ENCODE measurements at regions not wholly inside any gene's neighbourhood (a gene's known extent, or its start where the extent isn't known, plus 50 kb on each side); places are given as distances from the start of the nearest gene placed in this dataset.

- no peaks in the 10 kb centered on the region for H3K9me3 ChIP-seq (ENCODE audit: low read length)
- ChIA-PET POLR2A (no interaction called here), CTCF (interaction anchor here (0.8 kb wide), 1 partner anchor 26 kb away, joined by 4 read pairs; no protein-coding TSS in a partner anchor)
- H3K9me3 Mint-ChIP-seq: peaks cover 0 to 5% (median 3%) of the 10 kb centered on the region in 5 donors
- no peak overlapping the region for H3K4me3 Mint-ChIP-seq
- no peaks in the 10 kb centered on the region for H3K4me1 ChIP-seq (ENCODE audit: insufficient read depth, low read length)
- no peak for DNase-seq
- H3K27me3 ChIP-seq (ENCODE audit: insufficient read depth, low read length, poor library complexity, severe bottlenecking): no peaks in the 10 kb centered on the region
- peaks cover 5 to 24% of the 10 kb centered on the region in 2 donors for H3K27me3 Mint-ChIP-seq
- no peak overlapping the region for H3K27ac Mint-ChIP-seq
- no peaks in the 10 kb centered on the region for H3K36me3 Mint-ChIP-seq
- H3K27ac ChIP-seq (ENCODE audit: low read depth, low read length): no peak overlapping the region
- H3K4me1 Mint-ChIP-seq: no peaks in the 10 kb centered on the region
- H3K36me3 ChIP-seq (ENCODE audit: insufficient read depth, low read length): no peaks in the 10 kb centered on the region
- no peak overlapping the region for H3K4me3 ChIP-seq (ENCODE audit: low read length)
Measured at GRCh38 chr5:163381832-163382231, 55.6 kb upstream of the CCNG1 start.

GRCh38 chr5:163383754-163384153 is 53.6 kb upstream of the CCNG1 start:
- Mint-ChIP-seq H3K27me3 (peaks cover 7 to 23% of the 10 kb centered on the region in 2 donors), H3K9me3 (peaks cover 0 to 5% (median 3%) of the 10 kb centered on the region in 5 donors), H3K27ac (no peak overlapping the region), H3K4me3 (no peak overlapping the region), H3K36me3 (no peaks in the 10 kb centered on the region), H3K4me1 (no peaks in the 10 kb centered on the region)
- H3K36me3 ChIP-seq (ENCODE audit: insufficient read depth, low read length): no peaks in the 10 kb centered on the region
- H3K4me3 ChIP-seq (ENCODE audit: low read length): no peak overlapping the region
- DNase-seq: no peak
- H3K27ac ChIP-seq (ENCODE audit: low read depth, low read length): no peak overlapping the region
- no peaks in the 10 kb centered on the region for H3K4me1 ChIP-seq (ENCODE audit: insufficient read depth, low read length)
- ChIA-PET POLR2A (no interaction called here), CTCF (no interaction called here)
- no peaks in the 10 kb centered on the region for H3K9me3 ChIP-seq (ENCODE audit: low read length)
- H3K27me3 ChIP-seq (ENCODE audit: insufficient read depth, low read length, poor library complexity, severe bottlenecking): no peaks in the 10 kb centered on the region

- Mint-ChIP-seq H3K27me3 (peaks cover 7 to 26% of the 10 kb centered on the region in 2 donors), H3K4me1 (no peaks in the 10 kb centered on the region), H3K4me3 (no peak overlapping the region), H3K27ac (no peak overlapping the region), H3K36me3 (no peaks in the 10 kb centered on the region), H3K9me3 (peaks cover 0 to 5% (median 2%) of the 10 kb centered on the region in 5 donors)
- ChIA-PET POLR2A (no interaction called here), CTCF (no interaction called here)
- no peaks in the 10 kb centered on the region for H3K36me3 ChIP-seq (ENCODE audit: insufficient read depth, low read length)
- H3K4me3 ChIP-seq (ENCODE audit: low read length): no peak overlapping the region
- DNase-seq: no peak
- no peaks in the 10 kb centered on the region for H3K4me1 ChIP-seq (ENCODE audit: insufficient read depth, low read length)
- H3K9me3 ChIP-seq (ENCODE audit: low read length): no peaks in the 10 kb centered on the region
- H3K27me3 ChIP-seq (ENCODE audit: insufficient read depth, low read length, poor library complexity, severe bottlenecking): no peaks in the 10 kb centered on the region
- H3K27ac ChIP-seq (ENCODE audit: low read depth, low read length): no peak overlapping the region
Measured at GRCh38 chr5:163384669-163385068, 52.7 kb upstream of the CCNG1 start.

GRCh38 chr5:163385271-163385670 is 52.1 kb upstream of the CCNG1 start:
- Mint-ChIP-seq H3K4me1 (no peaks in the 10 kb centered on the region), H3K27ac (no peak overlapping the region), H3K27me3 (peaks cover 7 to 26% of the 10 kb centered on the region in 2 donors), H3K36me3 (no peaks in the 10 kb centered on the region), H3K4me3 (no peak overlapping the region), H3K9me3 (peaks cover under 1 to 1% (median under 1%) of the 10 kb centered on the region in 5 donors)
- no peaks in the 10 kb centered on the region for H3K27me3 ChIP-seq (ENCODE audit: insufficient read depth, low read length, poor library complexity, severe bottlenecking)
- no peaks in the 10 kb centered on the region for H3K36me3 ChIP-seq (ENCODE audit: insufficient read depth, low read length)
- no peaks in the 10 kb centered on the region for H3K4me1 ChIP-seq (ENCODE audit: insufficient read depth, low read length)
- POLR2A ChIA-PET: no interaction called here
- H3K9me3 ChIP-seq (ENCODE audit: low read length): no peaks in the 10 kb centered on the region
- DNase-seq: no peak
- CTCF ChIA-PET: no interaction called here
- no peak overlapping the region for H3K4me3 ChIP-seq (ENCODE audit: low read length)
- no peak overlapping the region for H3K27ac ChIP-seq (ENCODE audit: low read depth, low read length)

- Mint-ChIP-seq H3K27ac (no peak overlapping the region), H3K36me3 (no peaks in the 10 kb centered on the region), H3K4me1 (no peaks in the 10 kb centered on the region), H3K9me3 (peaks cover 0 to 5% (median 4%) of the 10 kb centered on the region in 5 donors), H3K27me3 (peaks cover 7 to 29% of the 10 kb centered on the region in 2 donors), H3K4me3 (no peak overlapping the region)
- no peaks in the 10 kb centered on the region for H3K36me3 ChIP-seq (ENCODE audit: insufficient read depth, low read length)
- H3K4me3 ChIP-seq (ENCODE audit: low read length): no peak overlapping the region
- CTCF ChIA-PET: interaction anchor here (1.8 kb wide), 1 partner anchor 23 kb away, joined by 6 read pairs; no protein-coding TSS in a partner anchor
- H3K27ac ChIP-seq (ENCODE audit: low read depth, low read length): no peak overlapping the region
- DNase-seq: no peak
- H3K9me3 ChIP-seq (ENCODE audit: low read length): no peaks in the 10 kb centered on the region
- no peaks in the 10 kb centered on the region for H3K27me3 ChIP-seq (ENCODE audit: insufficient read depth, low read length, poor library complexity, severe bottlenecking)
- H3K4me1 ChIP-seq (ENCODE audit: insufficient read depth, low read length): no peaks in the 10 kb centered on the region
- POLR2A ChIA-PET: no interaction called here
Measured at GRCh38 chr5:163385824-163386223, 51.6 kb upstream of the CCNG1 start.

GRCh38 chr5:163386352-163386751 is 51.0 kb upstream of the CCNG1 start:
- Histone ChIP-seq H3K4me1 (ENCODE audit: insufficient read depth, low read length) (no peaks in the 10 kb centered on the region), H3K4me3 (ENCODE audit: low read length) (no peak overlapping the region), H3K27ac (ENCODE audit: low read depth, low read length) (no peak overlapping the region), H3K9me3 (ENCODE audit: low read length) (no peaks in the 10 kb centered on the region), H3K36me3 (ENCODE audit: insufficient read depth, low read length) (no peaks in the 10 kb centered on the region), H3K27me3 (ENCODE audit: insufficient read depth, low read length, poor library complexity, severe bottlenecking) (no peaks in the 10 kb centered on the region)
- H3K36me3 Mint-ChIP-seq: no peaks in the 10 kb centered on the region
- H3K27ac Mint-ChIP-seq: no peak overlapping the region
- H3K9me3 Mint-ChIP-seq: peaks cover 4 to 7% (median 5%) of the 10 kb centered on the region in 5 donors
- no peaks in the 10 kb centered on the region for H3K4me1 Mint-ChIP-seq
- ChIA-PET POLR2A (no interaction called here), CTCF (interaction anchor here (1.8 kb wide), 1 partner anchor 22 kb away, joined by 6 read pairs; no protein-coding TSS in a partner anchor)
- H3K27me3 Mint-ChIP-seq: peaks cover 8 to 34% of the 10 kb centered on the region in 2 donors
- H3K4me3 Mint-ChIP-seq: no peak overlapping the region
- no peak for DNase-seq

GRCh38 chr5:163387589-163388343 is 49.6 kb upstream of the CCNG1 start:
- Mint-ChIP-seq H3K27ac (no peak overlapping the region), H3K4me3 (no peak overlapping the region), H3K9me3 (peaks cover 4 to 10% (median 6%) of the 10 kb centered on the region in 5 donors), H3K4me1 (no peaks in the 10 kb centered on the region), H3K27me3 (peaks cover 18 to 37% of the 10 kb centered on the region in 2 donors), H3K36me3 (no peaks in the 10 kb centered on the region)
- H3K9me3 ChIP-seq (ENCODE audit: low read length): no peaks in the 10 kb centered on the region
- ChIA-PET CTCF (interaction anchor here (1.8 kb wide), 1 partner anchor 21 kb away, joined by 6 read pairs; no protein-coding TSS in a partner anchor), POLR2A (no interaction called here)
- H3K36me3 ChIP-seq (ENCODE audit: insufficient read depth, low read length): no peaks in the 10 kb centered on the region
- no peak overlapping the region for H3K4me3 ChIP-seq (ENCODE audit: low read length)
- no peak for DNase-seq
- H3K27ac ChIP-seq (ENCODE audit: low read depth, low read length): no peak overlapping the region
- H3K27me3 ChIP-seq (ENCODE audit: insufficient read depth, low read length, poor library complexity, severe bottlenecking): no peaks in the 10 kb centered on the region
- H3K4me1 ChIP-seq (ENCODE audit: insufficient read depth, low read length): no peaks in the 10 kb centered on the region

Data from CD8-positive, alpha-beta memory T cell (primary cell).